ENCODE measurements at regions not wholly inside any gene's neighbourhood (a gene's known extent, or its start where the extent isn't known, plus 50 kb on each side); places are given as distances from the start of the nearest gene placed in this dataset.
"Not testable (repeated sequence)": the region's sequence is repeated elsewhere in the genome, so short reads cannot be mapped to it uniquely, and the experiment has no call there.

GRCh38 chrX:63250253-63250868 is 100.8 kb downstream of the SPIN4 start:
- H3K27me3 ChIP-seq (ENCODE audit: control insufficient read depth in 2 of 2, insufficient read depth in 1 of 2, low read length in 1 of 2): no peaks in the 10 kb centered on the region
- no peak overlapping the region for H3K27ac ChIP-seq (ENCODE audit: low read depth in 1 of 2, low read length in 1 of 2)
- H3K4me1 ChIP-seq (ENCODE audit: control insufficient read depth in 2 of 2, insufficient read depth in 2 of 2, low read length in 2 of 2): no peaks in the 10 kb centered on the region
- H3K9me3 ChIP-seq (ENCODE audit: control insufficient read depth in 2 of 2, insufficient read depth in 1 of 2, low read length in 1 of 2): no peaks in the 10 kb centered on the region
- 31% methylated on average over 3 of the region's 3 CpGs for WGBS
- no peak overlapping the region for H3K4me3 ChIP-seq (ENCODE audit: low read length in 2 of 2)
- no peaks in the 10 kb centered on the region for H3K36me3 ChIP-seq (ENCODE audit: control insufficient read depth in 2 of 2, insufficient read depth in 2 of 2, low read length in 1 of 2)
- peak; percentile 9 to 77 (median 19) for DNase-seq (ENCODE audit: low read depth in 6 of 9, low spot score in 9 of 9)

GRCh38 chrX:63242689-63243088 is 108.4 kb downstream of the SPIN4 start:
- no CpG with 5 or more reads among the region's 2 CpGs for WGBS
- H3K9me3 ChIP-seq (ENCODE audit: control insufficient read depth in 2 of 2, insufficient read depth in 1 of 2, low read length in 1 of 2); H3K36me3 ChIP-seq (ENCODE audit: control insufficient read depth in 2 of 2, insufficient read depth in 2 of 2, low read length in 1 of 2); DNase-seq (ENCODE audit: low read depth in 6 of 9, low spot score in 9 of 9); H3K4me1 ChIP-seq (ENCODE audit: control insufficient read depth in 2 of 2, insufficient read depth in 2 of 2, low read length in 2 of 2); H3K27me3 ChIP-seq (ENCODE audit: control insufficient read depth in 2 of 2, insufficient read depth in 1 of 2, low read length in 1 of 2); H3K4me3 ChIP-seq (ENCODE audit: low read length in 2 of 2); H3K27ac ChIP-seq (ENCODE audit: low read depth in 1 of 2, low read length in 1 of 2): not testable (repeated sequence)

GRCh38 chrX:63235963-63236362 is 115.2 kb downstream of the SPIN4 start:
- not testable (repeated sequence) for DNase-seq (ENCODE audit: low read depth in 6 of 9, low spot score in 9 of 9); H3K4me3 ChIP-seq (ENCODE audit: low read length in 2 of 2); H3K36me3 ChIP-seq (ENCODE audit: control insufficient read depth in 2 of 2, insufficient read depth in 2 of 2, low read length in 1 of 2); H3K9me3 ChIP-seq (ENCODE audit: control insufficient read depth in 2 of 2, insufficient read depth in 1 of 2, low read length in 1 of 2); H3K27me3 ChIP-seq (ENCODE audit: control insufficient read depth in 2 of 2, insufficient read depth in 1 of 2, low read length in 1 of 2); H3K4me1 ChIP-seq (ENCODE audit: control insufficient read depth in 2 of 2, insufficient read depth in 2 of 2, low read length in 2 of 2); H3K27ac ChIP-seq (ENCODE audit: low read depth in 1 of 2, low read length in 1 of 2)
- WGBS: no CpG with 5 or more reads among the region's 2 CpGs

- WGBS: no CpG with 5 or more reads among the region's 10 CpGs
- not testable (repeated sequence) for H3K27ac ChIP-seq (ENCODE audit: low read depth in 1 of 2, low read length in 1 of 2)
Measured at GRCh38 chrX:63233013-63233412, 118.1 kb downstream of the SPIN4 start.

GRCh38 chrX:63218202-63218601 is 132.9 kb downstream of the SPIN4 start:
- DNase-seq (ENCODE audit: low read depth in 6 of 9, low spot score in 9 of 9); H3K36me3 ChIP-seq (ENCODE audit: control insufficient read depth in 2 of 2, insufficient read depth in 2 of 2, low read length in 1 of 2); H3K27ac ChIP-seq (ENCODE audit: low read depth in 1 of 2, low read length in 1 of 2); H3K9me3 ChIP-seq (ENCODE audit: control insufficient read depth in 2 of 2, insufficient read depth in 1 of 2, low read length in 1 of 2); H3K4me3 ChIP-seq (ENCODE audit: low read length in 2 of 2); H3K27me3 ChIP-seq (ENCODE audit: control insufficient read depth in 2 of 2, insufficient read depth in 1 of 2, low read length in 1 of 2); H3K4me1 ChIP-seq (ENCODE audit: control insufficient read depth in 2 of 2, insufficient read depth in 2 of 2, low read length in 2 of 2): not testable (repeated sequence)
- WGBS: no CpG with 5 or more reads among the region's 1 CpG

More at GRCh38 chrX:63233013-63233412, 118.1 kb downstream of the SPIN4 start:
- not testable (repeated sequence) for H3K9me3 ChIP-seq (ENCODE audit: control insufficient read depth in 2 of 2, insufficient read depth in 1 of 2, low read length in 1 of 2); H3K36me3 ChIP-seq (ENCODE audit: control insufficient read depth in 2 of 2, insufficient read depth in 2 of 2, low read length in 1 of 2); DNase-seq (ENCODE audit: low read depth in 6 of 9, low spot score in 9 of 9); H3K4me3 ChIP-seq (ENCODE audit: low read length in 2 of 2); H3K4me1 ChIP-seq (ENCODE audit: control insufficient read depth in 2 of 2, insufficient read depth in 2 of 2, low read length in 2 of 2); H3K27me3 ChIP-seq (ENCODE audit: control insufficient read depth in 2 of 2, insufficient read depth in 1 of 2, low read length in 1 of 2)

GRCh38 chrX:63217549-63217948 is 133.6 kb downstream of the SPIN4 start:
- not testable (repeated sequence) for H3K9me3 ChIP-seq (ENCODE audit: control insufficient read depth in 2 of 2, insufficient read depth in 1 of 2, low read length in 1 of 2); H3K27ac ChIP-seq (ENCODE audit: low read depth in 1 of 2, low read length in 1 of 2); DNase-seq (ENCODE audit: low read depth in 6 of 9, low spot score in 9 of 9); H3K4me1 ChIP-seq (ENCODE audit: control insufficient read depth in 2 of 2, insufficient read depth in 2 of 2, low read length in 2 of 2); H3K36me3 ChIP-seq (ENCODE audit: control insufficient read depth in 2 of 2, insufficient read depth in 2 of 2, low read length in 1 of 2); H3K27me3 ChIP-seq (ENCODE audit: control insufficient read depth in 2 of 2, insufficient read depth in 1 of 2, low read length in 1 of 2); H3K4me3 ChIP-seq (ENCODE audit: low read length in 2 of 2)
- WGBS: no CpG with 5 or more reads among the region's 1 CpG

GRCh38 chrX:63209645-63210044 is 141.5 kb downstream of the SPIN4 start:
- not testable (repeated sequence) for H3K27ac ChIP-seq (ENCODE audit: low read depth in 1 of 2, low read length in 1 of 2); H3K36me3 ChIP-seq (ENCODE audit: control insufficient read depth in 2 of 2, insufficient read depth in 2 of 2, low read length in 1 of 2); H3K4me1 ChIP-seq (ENCODE audit: control insufficient read depth in 2 of 2, insufficient read depth in 2 of 2, low read length in 2 of 2); H3K4me3 ChIP-seq (ENCODE audit: low read length in 2 of 2); H3K27me3 ChIP-seq (ENCODE audit: control insufficient read depth in 2 of 2, insufficient read depth in 1 of 2, low read length in 1 of 2); DNase-seq (ENCODE audit: low read depth in 6 of 9, low spot score in 9 of 9); H3K9me3 ChIP-seq (ENCODE audit: control insufficient read depth in 2 of 2, insufficient read depth in 1 of 2, low read length in 1 of 2)
- WGBS: no CpG with 5 or more reads among the region's 1 CpG

GRCh38 chrX:63209128-63209527 is 142.0 kb downstream of the SPIN4 start:
- H3K4me1 ChIP-seq (ENCODE audit: control insufficient read depth in 2 of 2, insufficient read depth in 2 of 2, low read length in 2 of 2); H3K4me3 ChIP-seq (ENCODE audit: low read length in 2 of 2); H3K36me3 ChIP-seq (ENCODE audit: control insufficient read depth in 2 of 2, insufficient read depth in 2 of 2, low read length in 1 of 2); H3K9me3 ChIP-seq (ENCODE audit: control insufficient read depth in 2 of 2, insufficient read depth in 1 of 2, low read length in 1 of 2); H3K27me3 ChIP-seq (ENCODE audit: control insufficient read depth in 2 of 2, insufficient read depth in 1 of 2, low read length in 1 of 2); DNase-seq (ENCODE audit: low read depth in 6 of 9, low spot score in 9 of 9); H3K27ac ChIP-seq (ENCODE audit: low read depth in 1 of 2, low read length in 1 of 2): not testable (repeated sequence)
- no CpG with 5 or more reads among the region's 4 CpGs for WGBS

- H3K27me3 ChIP-seq (ENCODE audit: control insufficient read depth in 2 of 2, insufficient read depth in 1 of 2, low read length in 1 of 2); DNase-seq (ENCODE audit: low read depth in 6 of 9, low spot score in 9 of 9): not testable (repeated sequence)
- WGBS: no CpG with 5 or more reads among the region's 7 CpGs
Measured at GRCh38 chrX:63204266-63205074, 146.7 kb downstream of the SPIN4 start.

More at GRCh38 chrX:63204266-63205074, 146.7 kb downstream of the SPIN4 start:
- H3K36me3 ChIP-seq (ENCODE audit: control insufficient read depth in 2 of 2, insufficient read depth in 2 of 2, low read length in 1 of 2); H3K4me1 ChIP-seq (ENCODE audit: control insufficient read depth in 2 of 2, insufficient read depth in 2 of 2, low read length in 2 of 2); H3K4me3 ChIP-seq (ENCODE audit: low read length in 2 of 2); H3K9me3 ChIP-seq (ENCODE audit: control insufficient read depth in 2 of 2, insufficient read depth in 1 of 2, low read length in 1 of 2); H3K27ac ChIP-seq (ENCODE audit: low read depth in 1 of 2, low read length in 1 of 2): not testable (repeated sequence)
